CD4-positive, alpha-beta T cell (primary cell): ENCODE measurements at regions not wholly inside any gene's neighbourhood (a gene's known extent, or its start where the extent isn't known, plus 50 kb on each side); places are given as distances from the start of the nearest gene placed in this dataset.

Experiments used
- ATAC-seq: fragments of 200-7000 bp; cut with Tn5 transposase; one replicate; pipeline ENCODE4 v1.10.0; 2022; ENCODE audit warnings: mild to moderate bottlenecking; ENCODE audit not compliant: poor library complexity
- CTCF ChIA-PET: fragments of 350-600 bp; sonication (Branson Sonifier 250); formaldehyde crosslinking; loops from one replicate; lab custom pipeline; 2021; ENCODE audit warnings: antibody characterized with exemption, inconsistent platforms; lab: Charles Lee
- POLR2A ChIA-PET: fragments of 350-600 bp; sonication (Branson Sonifier 250); formaldehyde crosslinking; loops from one replicate; lab custom pipeline; 2021; ENCODE audit warnings: antibody characterized with exemption, inconsistent platforms; lab: Charles Lee
- DNase-seq, 14 experiments: peaks; one replicate each; pipeline ENCODE4 v3.0.0-alpha.2; 2013 to 2020; ENCODE audit warnings: mixed read lengths in 2 of 14
- H3K27ac ChIP-seq, 2 donors: one replicate each; pipeline versions ENCODE4 v1.5.1 to v1.7.0; 2013; ENCODE audit warnings: low read length in 2 of 2, low read depth in 1 of 2, mild to moderate bottlenecking in 1 of 2
- H3K27me3 ChIP-seq, 2 experiments: 1 replicate in 1 of 2; 2 replicates in 1 of 2; pipeline versions ENCODE4 v1.6.1 to v1.7.0; 2013; ENCODE audit warnings: low read length in 2 of 2, control low read depth in 1 of 2, mild to moderate bottlenecking in 1 of 2, moderate library complexity in 1 of 2; ENCODE audit not compliant: insufficient read depth in 2 of 2, control insufficient read depth in 1 of 2
- H3K36me3 ChIP-seq: one replicate; pipeline ENCODE4 v1.6.1; 2013; ENCODE audit warnings: low read length, control low read depth; ENCODE audit not compliant: insufficient read depth
- H3K4me1 ChIP-seq: one replicate; pipeline ENCODE4 v1.6.1; 2013; ENCODE audit warnings: low read length, control low read depth; ENCODE audit not compliant: insufficient read depth
- H3K4me3 ChIP-seq: one replicate; pipeline ENCODE4 v1.5.1; 2013; ENCODE audit warnings: mild to moderate bottlenecking, low read length, moderate library complexity
- H3K9me3 ChIP-seq, 2 experiments: 1 replicate in 1 of 2; 2 replicates in 1 of 2; pipeline versions ENCODE4 v1.6.1 to v1.7.0; 2013; ENCODE audit warnings: low read length in 2 of 2, mild to moderate bottlenecking in 2 of 2, control low read depth in 1 of 2, moderate library complexity in 1 of 2; ENCODE audit not compliant: control insufficient read depth in 1 of 2, insufficient read depth in 1 of 2
- H3K27ac Mint-ChIP-seq: one replicate; pipeline ENCODE4 v1.8.0; 2020; ENCODE audit warnings: mixed read lengths
- H3K27me3 Mint-ChIP-seq: one replicate; pipeline ENCODE4 v1.8.0; 2021; ENCODE audit warnings: mixed read lengths
- H3K36me3 Mint-ChIP-seq: one replicate; pipeline ENCODE4 v1.8.0; 2021; ENCODE audit warnings: low read depth, mixed read lengths
- H3K4me1 Mint-ChIP-seq: one replicate; pipeline ENCODE4 v1.8.0; 2021; ENCODE audit warnings: low read depth, mixed read lengths
- H3K4me3 Mint-ChIP-seq: one replicate; pipeline ENCODE4 v1.8.0; 2020; ENCODE audit warnings: mild to moderate bottlenecking, mixed read lengths
- H3K9me3 Mint-ChIP-seq: one replicate; pipeline ENCODE4 v1.8.0; 2020; ENCODE audit warnings: mixed read lengths
- CTCF ChIP-seq: fragments of 200-600 bp; IDR thresholded peaks from one replicate; pipeline ENCODE4 v1.8.0; 2022; ENCODE audit warnings: antibody characterized with exemption, mild to moderate bottlenecking
- intact Hi-C, 2 experiments: fragments of 100-400 bp; cut with DNase I in 1 of 2; cut with micrococcal nuclease in 1 of 2; formaldehyde crosslinking; loops; one replicate each; pipeline versions ENCODE4 v1.15.1 to v1.9.0; 2023 to 2025; cut with DNase I, micrococcal nuclease

DNA sequence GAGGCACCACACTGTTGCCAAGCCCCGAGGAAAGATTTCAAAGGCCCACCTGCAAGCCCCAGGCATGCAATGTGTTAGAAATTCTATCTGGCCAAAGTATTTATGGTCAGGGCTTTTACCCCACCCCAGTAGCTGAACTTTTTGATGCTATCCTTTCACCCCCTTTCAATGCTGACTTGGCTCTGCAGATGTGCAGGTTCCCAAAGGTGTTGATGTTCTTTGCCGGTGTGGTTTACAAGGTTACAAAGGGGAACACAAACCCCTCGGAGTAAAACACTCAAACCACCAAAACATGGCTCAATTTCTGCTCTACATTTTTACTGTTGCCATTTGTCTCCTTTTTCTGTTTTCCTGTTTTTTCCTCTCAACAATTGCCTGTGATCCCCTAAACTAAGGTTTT, 145.4 kb upstream of the BNIP2 start:
- DNase-seq (no peak), ATAC-seq (no peak)
- POLR2A ChIA-PET: no interaction called here
- no peak overlapping the region for H3K4me3 Mint-ChIP-seq
- Histone ChIP-seq H3K27ac (no peak overlapping the region), H3K9me3 (no peaks in the 10 kb centered on the region), H3K36me3 (no peaks in the 10 kb centered on the region), H3K4me1 (peaks cover 18% of the 10 kb centered on the region), H3K27me3 (no peaks in the 10 kb centered on the region), H3K4me3 (no peak overlapping the region)
- H3K27me3 Mint-ChIP-seq: no peaks in the 10 kb centered on the region
- CTCF ChIA-PET: no interaction called here
- H3K27ac Mint-ChIP-seq: no peak overlapping the region
- intact Hi-C loops: no loop called here
- no peaks in the 10 kb centered on the region for H3K9me3 Mint-ChIP-seq
- H3K4me1 Mint-ChIP-seq: peaks cover 13% of the 10 kb centered on the region
- TF ChIP-seq CTCF: no peak
- H3K36me3 Mint-ChIP-seq: no peaks in the 10 kb centered on the region

DNA sequence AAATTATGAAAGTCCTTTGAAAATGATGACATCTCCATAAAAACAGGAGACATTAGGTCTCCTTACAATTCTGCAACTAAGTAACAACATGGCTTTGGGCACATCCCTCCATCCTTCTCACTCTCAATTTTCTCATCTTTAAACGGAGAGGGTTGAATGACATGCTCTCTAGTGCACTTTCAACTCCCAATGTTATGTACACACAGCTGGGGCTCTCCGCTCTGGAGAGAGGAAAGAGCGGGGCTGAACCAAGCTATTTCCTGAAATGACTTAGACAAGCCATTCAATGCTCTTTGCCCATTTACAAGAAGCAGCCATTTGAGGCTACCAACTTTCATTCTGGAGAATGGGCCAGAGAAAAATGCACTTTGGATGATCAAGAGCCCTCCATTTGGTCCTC, 144.2 kb upstream of the BNIP2 start:
- Histone ChIP-seq H3K27ac (no peak overlapping the region), H3K4me1 (peaks cover 10% of the 10 kb centered on the region), H3K9me3 (no peaks in the 10 kb centered on the region), H3K36me3 (no peaks in the 10 kb centered on the region), H3K27me3 (no peaks in the 10 kb centered on the region), H3K4me3 (no peak overlapping the region)
- intact Hi-C loops: no loop called here
- Mint-ChIP-seq H3K4me1 (peaks cover 4% of the 10 kb centered on the region), H3K36me3 (no peaks in the 10 kb centered on the region), H3K27me3 (no peaks in the 10 kb centered on the region), H3K27ac (no peak overlapping the region), H3K9me3 (no peaks in the 10 kb centered on the region), H3K4me3 (no peak overlapping the region)
- TF ChIP-seq CTCF: no peak
- no peak for DNase-seq
- no peak for ATAC-seq
- CTCF ChIA-PET: no interaction called here
- POLR2A ChIA-PET: interaction anchor here (1.2 kb wide), 1 partner anchor 30 kb away, joined by 3 read pairs; no protein-coding TSS in a partner anchor

DNA sequence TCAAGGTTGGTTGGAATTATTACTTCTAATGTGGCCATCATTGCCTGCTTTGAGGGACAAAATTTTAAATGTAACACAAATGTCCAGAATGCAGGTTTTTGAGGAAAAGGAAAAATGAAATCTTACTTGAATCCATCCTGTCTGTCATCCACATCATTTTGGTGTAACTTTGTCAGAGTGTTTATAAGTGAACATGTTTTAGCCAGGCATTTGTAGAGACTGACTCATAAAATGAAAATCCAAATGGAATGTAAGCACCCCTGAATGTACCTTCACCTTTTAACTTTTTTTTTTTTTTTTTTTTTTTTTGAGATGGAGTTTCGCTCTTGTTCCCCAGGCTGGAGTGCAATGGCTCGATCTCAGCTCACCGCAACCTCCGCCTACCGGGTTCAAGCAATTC, 141.8 kb upstream of the BNIP2 start:
- H3K4me3 Mint-ChIP-seq: no peak overlapping the region
- POLR2A ChIA-PET: interaction anchor here (1.5 kb wide), 1 partner anchor 27 kb away, joined by 4 read pairs; no protein-coding TSS in a partner anchor
- CTCF ChIA-PET: interaction anchor here (0.7 kb wide), 1 partner anchor 37 kb away, joined by 3 read pairs; no protein-coding TSS in a partner anchor

More for the DNA sequence above, 141.8 kb upstream of the BNIP2 start:
- H3K27me3 ChIP-seq: no peaks in the 10 kb centered on the region
- no peaks in the 10 kb centered on the region for H3K36me3 ChIP-seq
- H3K36me3 Mint-ChIP-seq: no peaks in the 10 kb centered on the region
- H3K4me1 Mint-ChIP-seq: no peaks in the 10 kb centered on the region
- H3K4me3 ChIP-seq: no peak overlapping the region
- H3K4me1 ChIP-seq: no peaks in the 10 kb centered on the region
- no peaks in the 10 kb centered on the region for H3K27me3 Mint-ChIP-seq
- no peak for TF ChIP-seq CTCF
- no peak overlapping the region for H3K27ac ChIP-seq
- no peak overlapping the region for H3K27ac Mint-ChIP-seq
- no peak for ATAC-seq
- intact Hi-C loops: no loop called here
- no peaks in the 10 kb centered on the region for H3K9me3 Mint-ChIP-seq
- DNase-seq: no peak
- no peaks in the 10 kb centered on the region for H3K9me3 ChIP-seq
